ENCODE measurements at regions not wholly inside any gene's neighbourhood (a gene's known extent, or its start where the extent isn't known, plus 50 kb on each side); places are given as distances from the start of the nearest gene placed in this dataset.

DNA sequence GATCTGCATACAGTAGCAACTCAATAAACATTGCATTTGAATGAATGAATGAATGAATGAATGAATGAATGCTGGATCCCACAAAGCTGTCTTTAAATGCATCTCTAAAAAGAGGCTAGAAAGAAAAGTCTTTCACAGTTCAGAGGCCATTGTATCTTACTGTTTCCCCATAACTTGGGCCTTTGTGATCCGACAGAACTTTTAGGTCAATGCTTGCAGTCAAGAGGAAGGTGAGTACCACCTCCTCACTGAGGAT, 119.9 kb upstream of the COPS8 start:
- Histone ChIP-seq H3K4me1 (ENCODE audit: control insufficient read depth in 1 of 2, insufficient read depth in 2 of 2, low read depth in 1 of 2, low read length in 1 of 2) (no peaks in the 10 kb centered on the region), H3K9ac (no peak overlapping the region), H3K36me3 (replicated peaks in 1 of 2; ENCODE audit: control insufficient read depth in 1 of 2, insufficient read depth in 2 of 2, low read length in 1 of 2) (no peaks in the 10 kb centered on the region), H3K9me2 (no peaks in the 10 kb centered on the region), H3K27me3 (ENCODE audit: insufficient read depth) (no peaks in the 10 kb centered on the region), H3K9me3 (no peaks in the 10 kb centered on the region), H3K79me2 (ENCODE audit: insufficient read depth) (no peaks in the 10 kb centered on the region), H4K20me1 (ENCODE audit: insufficient read depth) (no peaks in the 10 kb centered on the region), H2AFZ (ENCODE audit: low read depth) (no peak overlapping the region), H3K27ac (ENCODE audit: low read depth in 2 of 2, low read length in 1 of 2) (no peak overlapping the region), H3F3A (replicated peaks; ENCODE audit: insufficient read depth) (no peaks in the 10 kb centered on the region), H3K4me2 (no peak overlapping the region), H3K4me3 (ENCODE audit: low read depth in 2 of 2, low read length in 1 of 2) (no peak overlapping the region)
- DNase-seq = no peak
- POLR2A ChIA-PET = no interaction called here
- WGBS (ENCODE audit: low lambda C conversion rate) = 60% methylated on average over 1 of the region's 1 CpG
- CTCF ChIA-PET = no interaction called here
- TF ChIP-seq RCOR1 (IDR thresholded peaks at IDR 0.05; ENCODE audit: low read length) (no peak), SMC3 (IDR thresholded peaks at IDR 0.05; ENCODE audit: low read depth, low read length) (no peak), POLR2AphosphoS5 (IDR thresholded peaks at IDR 0.05; ENCODE audit: low read depth, low read length) (no peak), ELF1 (IDR thresholded peaks at IDR 0.05) (no peak), JUND (IDR thresholded peaks at IDR 0.05) (no peak), NFIC (IDR thresholded peaks at IDR 0.05; ENCODE audit: borderline replicate concordance) (no peak), TCF12 (IDR thresholded peaks at IDR 0.05) (no peak)
- TF ChIP-seq, protein P1, sequence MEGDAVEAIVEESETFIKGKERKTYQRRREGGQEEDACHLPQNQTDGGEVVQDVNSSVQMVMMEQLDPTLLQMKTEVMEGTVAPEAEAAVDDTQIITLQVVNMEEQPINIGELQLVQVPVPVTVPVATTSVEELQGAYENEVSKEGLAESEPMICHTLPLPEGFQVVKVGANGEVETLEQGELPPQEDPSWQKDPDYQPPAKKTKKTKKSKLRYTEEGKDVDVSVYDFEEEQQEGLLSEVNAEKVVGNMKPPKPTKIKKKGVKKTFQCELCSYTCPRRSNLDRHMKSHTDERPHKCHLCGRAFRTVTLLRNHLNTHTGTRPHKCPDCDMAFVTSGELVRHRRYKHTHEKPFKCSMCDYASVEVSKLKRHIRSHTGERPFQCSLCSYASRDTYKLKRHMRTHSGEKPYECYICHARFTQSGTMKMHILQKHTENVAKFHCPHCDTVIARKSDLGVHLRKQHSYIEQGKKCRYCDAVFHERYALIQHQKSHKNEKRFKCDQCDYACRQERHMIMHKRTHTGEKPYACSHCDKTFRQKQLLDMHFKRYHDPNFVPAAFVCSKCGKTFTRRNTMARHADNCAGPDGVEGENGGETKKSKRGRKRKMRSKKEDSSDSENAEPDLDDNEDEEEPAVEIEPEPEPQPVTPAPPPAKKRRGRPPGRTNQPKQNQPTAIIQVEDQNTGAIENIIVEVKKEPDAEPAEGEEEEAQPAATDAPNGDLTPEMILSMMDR (IDR thresholded peaks at IDR 0.05) = no peak
- TF ChIP-seq, protein P2, sequence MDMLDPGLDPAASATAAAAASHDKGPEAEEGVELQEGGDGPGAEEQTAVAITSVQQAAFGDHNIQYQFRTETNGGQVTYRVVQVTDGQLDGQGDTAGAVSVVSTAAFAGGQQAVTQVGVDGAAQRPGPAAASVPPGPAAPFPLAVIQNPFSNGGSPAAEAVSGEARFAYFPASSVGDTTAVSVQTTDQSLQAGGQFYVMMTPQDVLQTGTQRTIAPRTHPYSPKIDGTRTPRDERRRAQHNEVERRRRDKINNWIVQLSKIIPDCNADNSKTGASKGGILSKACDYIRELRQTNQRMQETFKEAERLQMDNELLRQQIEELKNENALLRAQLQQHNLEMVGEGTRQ (IDR thresholded peaks at IDR 0.05; ENCODE audit: borderline replicate concordance, low read depth, low read length) = no peak
- TF ChIP-seq, protein P3, sequence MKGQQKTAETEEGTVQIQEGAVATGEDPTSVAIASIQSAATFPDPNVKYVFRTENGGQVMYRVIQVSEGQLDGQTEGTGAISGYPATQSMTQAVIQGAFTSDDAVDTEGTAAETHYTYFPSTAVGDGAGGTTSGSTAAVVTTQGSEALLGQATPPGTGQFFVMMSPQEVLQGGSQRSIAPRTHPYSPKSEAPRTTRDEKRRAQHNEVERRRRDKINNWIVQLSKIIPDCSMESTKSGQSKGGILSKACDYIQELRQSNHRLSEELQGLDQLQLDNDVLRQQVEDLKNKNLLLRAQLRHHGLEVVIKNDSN (IDR thresholded peaks at IDR 0.05; ENCODE audit: borderline replicate concordance, low read depth) = no peak
- TF ChIP-seq, protein P4, sequence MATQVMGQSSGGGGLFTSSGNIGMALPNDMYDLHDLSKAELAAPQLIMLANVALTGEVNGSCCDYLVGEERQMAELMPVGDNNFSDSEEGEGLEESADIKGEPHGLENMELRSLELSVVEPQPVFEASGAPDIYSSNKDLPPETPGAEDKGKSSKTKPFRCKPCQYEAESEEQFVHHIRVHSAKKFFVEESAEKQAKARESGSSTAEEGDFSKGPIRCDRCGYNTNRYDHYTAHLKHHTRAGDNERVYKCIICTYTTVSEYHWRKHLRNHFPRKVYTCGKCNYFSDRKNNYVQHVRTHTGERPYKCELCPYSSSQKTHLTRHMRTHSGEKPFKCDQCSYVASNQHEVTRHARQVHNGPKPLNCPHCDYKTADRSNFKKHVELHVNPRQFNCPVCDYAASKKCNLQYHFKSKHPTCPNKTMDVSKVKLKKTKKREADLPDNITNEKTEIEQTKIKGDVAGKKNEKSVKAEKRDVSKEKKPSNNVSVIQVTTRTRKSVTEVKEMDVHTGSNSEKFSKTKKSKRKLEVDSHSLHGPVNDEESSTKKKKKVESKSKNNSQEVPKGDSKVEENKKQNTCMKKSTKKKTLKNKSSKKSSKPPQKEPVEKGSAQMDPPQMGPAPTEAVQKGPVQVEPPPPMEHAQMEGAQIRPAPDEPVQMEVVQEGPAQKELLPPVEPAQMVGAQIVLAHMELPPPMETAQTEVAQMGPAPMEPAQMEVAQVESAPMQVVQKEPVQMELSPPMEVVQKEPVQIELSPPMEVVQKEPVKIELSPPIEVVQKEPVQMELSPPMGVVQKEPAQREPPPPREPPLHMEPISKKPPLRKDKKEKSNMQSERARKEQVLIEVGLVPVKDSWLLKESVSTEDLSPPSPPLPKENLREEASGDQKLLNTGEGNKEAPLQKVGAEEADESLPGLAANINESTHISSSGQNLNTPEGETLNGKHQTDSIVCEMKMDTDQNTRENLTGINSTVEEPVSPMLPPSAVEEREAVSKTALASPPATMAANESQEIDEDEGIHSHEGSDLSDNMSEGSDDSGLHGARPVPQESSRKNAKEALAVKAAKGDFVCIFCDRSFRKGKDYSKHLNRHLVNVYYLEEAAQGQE (IDR thresholded peaks at IDR 0.05; ENCODE audit: low read depth, low read length) = no peak

DNA sequence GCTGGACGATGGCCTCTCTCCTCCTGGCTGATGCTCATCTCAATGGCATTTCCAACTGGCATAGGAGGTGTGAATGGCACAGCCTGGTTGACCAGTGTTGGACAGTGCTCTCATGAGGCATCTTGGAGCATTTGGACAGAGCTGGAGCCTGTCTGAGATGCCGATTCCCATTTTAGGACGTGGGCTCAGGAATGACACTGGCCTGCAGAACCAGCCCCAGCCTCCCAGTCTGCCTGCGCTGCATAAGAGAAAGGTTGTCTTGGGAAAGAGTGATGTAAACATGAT, 118.2 kb upstream of the COPS8 start:
- Histone ChIP-seq H3K4me3 (ENCODE audit: low read depth in 2 of 2, low read length in 1 of 2) (no peak overlapping the region), H3K4me1 (ENCODE audit: control insufficient read depth in 1 of 2, insufficient read depth in 2 of 2, low read depth in 1 of 2, low read length in 1 of 2) (no peaks in the 10 kb centered on the region), H3K4me2 (no peak overlapping the region), H3K9ac (no peak overlapping the region), H4K20me1 (ENCODE audit: insufficient read depth) (no peaks in the 10 kb centered on the region), H3K27ac (ENCODE audit: low read depth in 2 of 2, low read length in 1 of 2) (no peak overlapping the region), H3K9me3 (no peaks in the 10 kb centered on the region), H3K79me2 (ENCODE audit: insufficient read depth) (no peaks in the 10 kb centered on the region), H3F3A (replicated peaks; ENCODE audit: insufficient read depth) (no peaks in the 10 kb centered on the region), H3K36me3 (replicated peaks in 1 of 2; ENCODE audit: control insufficient read depth in 1 of 2, insufficient read depth in 2 of 2, low read length in 1 of 2) (no peaks in the 10 kb centered on the region), H3K9me2 (no peaks in the 10 kb centered on the region), H2AFZ (ENCODE audit: low read depth) (no peak overlapping the region), H3K27me3 (ENCODE audit: insufficient read depth) (no peaks in the 10 kb centered on the region; the same call in 1 of the 2 replicates)
- 42% methylated on average over 4 of the region's 4 CpGs for WGBS (ENCODE audit: low lambda C conversion rate)
- TF ChIP-seq ELF1 (IDR thresholded peaks at IDR 0.05) (no peak), CHD2 (IDR thresholded peaks at IDR 0.05; ENCODE audit: low read length, partially characterized antibody) (no peak)
- TF ChIP-seq, protein P4 (IDR thresholded peaks at IDR 0.05; ENCODE audit: low read depth, low read length) = no peak
- TF ChIP-seq, protein P5, sequence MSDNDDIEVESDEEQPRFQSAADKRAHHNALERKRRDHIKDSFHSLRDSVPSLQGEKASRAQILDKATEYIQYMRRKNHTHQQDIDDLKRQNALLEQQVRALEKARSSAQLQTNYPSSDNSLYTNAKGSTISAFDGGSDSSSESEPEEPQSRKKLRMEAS (IDR thresholded peaks at IDR 0.05; ENCODE audit: low read depth) = no peak
- CTCF ChIA-PET = no interaction called here
- POLR2A ChIA-PET = no interaction called here
- DNase-seq = no peak
